ENCODE measurements at regions not wholly inside any gene's neighbourhood (a gene's known extent, or its start where the extent isn't known, plus 50 kb on each side); places are given as distances from the start of the nearest gene placed in this dataset.

- no peak overlapping the region for H2AFZ ChIP-seq (ENCODE audit: low read depth, low read length)
- no peak for TF ChIP-seq EP300 (conservative IDR thresholded peaks at IDR 0.05; ENCODE audit: poor library complexity, severe bottlenecking)
- H3K9me3 ChIP-seq (ENCODE audit: low read length): no peaks in the 10 kb centered on the region
- H3K4me2 ChIP-seq (ENCODE audit: low read length): no peak overlapping the region
- no peak overlapping the region for H3K27ac ChIP-seq (ENCODE audit: low read length)
- no peaks in the 10 kb centered on the region for H3F3A ChIP-seq (ENCODE audit: insufficient read depth, low read length, poor library complexity, severe bottlenecking)
- H3K4me3 ChIP-seq (ENCODE audit: low read length): no peak overlapping the region
- H3K9me2 ChIP-seq (ENCODE audit: insufficient read depth, low read length): no peaks in the 10 kb centered on the region
- no peaks in the 10 kb centered on the region for H4K20me1 ChIP-seq (ENCODE audit: insufficient read depth)
- no peaks in the 10 kb centered on the region for H3K36me3 ChIP-seq (ENCODE audit: insufficient read depth, low read length)
- no peaks in the 10 kb centered on the region for H3K27me3 ChIP-seq (ENCODE audit: insufficient read depth, low read depth, low read length)
- no peaks in the 10 kb centered on the region for H3K79me2 ChIP-seq (replicated peaks; ENCODE audit: insufficient read depth, low read length)
- H3K9ac ChIP-seq (ENCODE audit: low read length): no peak overlapping the region
Measured at GRCh38 chr20:11234181-11234580, 560.4 kb upstream of the JAG1 start.

GRCh38 chr20:11234608-11235007 is 560.8 kb upstream of the JAG1 start:
- no peaks in the 10 kb centered on the region for H4K20me1 ChIP-seq (ENCODE audit: insufficient read depth)
- H3K9me2 ChIP-seq (ENCODE audit: insufficient read depth, low read length): no peaks in the 10 kb centered on the region
- H3K4me2 ChIP-seq (ENCODE audit: low read length): no peak overlapping the region
- no peak for TF ChIP-seq EZH2 (IDR thresholded peaks at IDR 0.05; ENCODE audit: borderline replicate concordance, insufficient read depth, low read length, poor library complexity, severe bottlenecking)
- no peak for TF ChIP-seq TAF1 (IDR thresholded peaks at IDR 0.05; ENCODE audit: low read depth)
- TF ChIP-seq EP300 (conservative IDR thresholded peaks at IDR 0.05; ENCODE audit: poor library complexity, severe bottlenecking): no peak
- no peak for TF ChIP-seq SMC3 (conservative IDR thresholded peaks at IDR 0.05; ENCODE audit: poor library complexity)
- TF ChIP-seq REST (IDR thresholded peaks at IDR 0.05; ENCODE audit: borderline replicate concordance): no peak
- TF ChIP-seq MXI1 (conservative IDR thresholded peaks at IDR 0.05; ENCODE audit: poor library complexity, severe bottlenecking): no peak
- TF ChIP-seq CTCF (IDR thresholded peaks at IDR 0.05; ENCODE audit: poor library complexity, severe bottlenecking): no peak
- no peak for TF ChIP-seq RAD21 (conservative IDR thresholded peaks at IDR 0.05)
- TF ChIP-seq POLR2AphosphoS5 (IDR thresholded peaks at IDR 0.05): no peak
- no peak overlapping the region for H2AFZ ChIP-seq (ENCODE audit: low read depth, low read length)
- H3K27ac ChIP-seq (ENCODE audit: low read length): no peak overlapping the region
- H3K9me3 ChIP-seq (ENCODE audit: low read length): no peaks in the 10 kb centered on the region
- H3K79me2 ChIP-seq (replicated peaks; ENCODE audit: insufficient read depth, low read length): no peaks in the 10 kb centered on the region
- no peak overlapping the region for H3K9ac ChIP-seq (ENCODE audit: low read length)
- H3K27me3 ChIP-seq (ENCODE audit: insufficient read depth, low read depth, low read length): no peaks in the 10 kb centered on the region
- H3K36me3 ChIP-seq (ENCODE audit: insufficient read depth, low read length): no peaks in the 10 kb centered on the region
- H3F3A ChIP-seq (ENCODE audit: insufficient read depth, low read length, poor library complexity, severe bottlenecking): no peaks in the 10 kb centered on the region
- H3K4me3 ChIP-seq (ENCODE audit: low read length): no peak overlapping the region

- no peak overlapping the region for H3K4me2 ChIP-seq (ENCODE audit: low read length)
Measured at GRCh38 chr20:11235058-11235457, 561.3 kb upstream of the JAG1 start.

More at GRCh38 chr20:11235058-11235457, 561.3 kb upstream of the JAG1 start:
- Histone ChIP-seq H3K9me2 (ENCODE audit: insufficient read depth, low read length) (no peaks in the 10 kb centered on the region), H3K4me3 (ENCODE audit: low read length) (no peak overlapping the region), H3K27ac (ENCODE audit: low read length) (no peak overlapping the region), H4K20me1 (ENCODE audit: insufficient read depth) (no peaks in the 10 kb centered on the region), H3K79me2 (replicated peaks; ENCODE audit: insufficient read depth, low read length) (no peaks in the 10 kb centered on the region), H2AFZ (ENCODE audit: low read depth, low read length) (no peak overlapping the region), H3F3A (ENCODE audit: insufficient read depth, low read length, poor library complexity, severe bottlenecking) (no peaks in the 10 kb centered on the region), H3K27me3 (ENCODE audit: insufficient read depth, low read depth, low read length) (no peaks in the 10 kb centered on the region), H3K9ac (ENCODE audit: low read length) (no peak overlapping the region), H3K9me3 (ENCODE audit: low read length) (no peaks in the 10 kb centered on the region), H3K36me3 (ENCODE audit: insufficient read depth, low read length) (no peaks in the 10 kb centered on the region)
- TF ChIP-seq CTCF (IDR thresholded peaks at IDR 0.05; ENCODE audit: poor library complexity, severe bottlenecking): no peak
- TF ChIP-seq SMC3 (conservative IDR thresholded peaks at IDR 0.05; ENCODE audit: poor library complexity): no peak
- no peak for TF ChIP-seq EZH2 (IDR thresholded peaks at IDR 0.05; ENCODE audit: borderline replicate concordance, insufficient read depth, low read length, poor library complexity, severe bottlenecking)
- no peak for TF ChIP-seq EP300 (conservative IDR thresholded peaks at IDR 0.05; ENCODE audit: poor library complexity, severe bottlenecking)
- TF ChIP-seq MXI1 (conservative IDR thresholded peaks at IDR 0.05; ENCODE audit: poor library complexity, severe bottlenecking): no peak
- no peak for TF ChIP-seq POLR2AphosphoS5 (IDR thresholded peaks at IDR 0.05)
- TF ChIP-seq TAF1 (IDR thresholded peaks at IDR 0.05; ENCODE audit: low read depth): no peak

All from neural cell (in vitro differentiated cells).